HG03108 (cell line): ENCODE measurements at regions not wholly inside any gene's neighbourhood (a gene's known extent, or its start where the extent isn't known, plus 50 kb on each side); places are given as distances from the start of the nearest gene placed in this dataset.

Experiments
- ATAC-seq: cut with Tn5 transposase; IDR thresholded peaks from one replicate; pipeline ENCODE4 v1.9.1; 2021; ENCODE audit warnings: moderate library complexity; ENCODE audit not compliant: unreplicated experiment

DNA sequence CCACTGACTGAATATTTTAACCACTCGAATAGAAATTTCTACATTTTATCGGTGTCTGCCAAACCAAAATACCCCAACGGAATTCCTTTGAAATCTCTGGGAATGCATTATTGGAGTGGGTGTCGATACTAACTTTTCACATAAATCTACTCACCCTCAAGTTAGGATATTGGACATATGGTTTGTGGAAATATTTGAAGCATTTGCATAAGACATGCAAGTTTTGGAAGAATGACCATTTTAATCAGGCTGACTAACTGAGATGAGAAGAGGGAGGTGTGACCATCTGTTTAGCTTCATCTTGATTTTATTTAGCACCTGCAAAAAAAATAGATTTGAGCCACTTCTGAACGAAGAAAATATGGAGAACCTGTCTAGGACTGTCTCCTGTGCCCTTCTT lies 61.2 kb downstream of the KLF6 start:
- ATAC-seq = no peak

DNA sequence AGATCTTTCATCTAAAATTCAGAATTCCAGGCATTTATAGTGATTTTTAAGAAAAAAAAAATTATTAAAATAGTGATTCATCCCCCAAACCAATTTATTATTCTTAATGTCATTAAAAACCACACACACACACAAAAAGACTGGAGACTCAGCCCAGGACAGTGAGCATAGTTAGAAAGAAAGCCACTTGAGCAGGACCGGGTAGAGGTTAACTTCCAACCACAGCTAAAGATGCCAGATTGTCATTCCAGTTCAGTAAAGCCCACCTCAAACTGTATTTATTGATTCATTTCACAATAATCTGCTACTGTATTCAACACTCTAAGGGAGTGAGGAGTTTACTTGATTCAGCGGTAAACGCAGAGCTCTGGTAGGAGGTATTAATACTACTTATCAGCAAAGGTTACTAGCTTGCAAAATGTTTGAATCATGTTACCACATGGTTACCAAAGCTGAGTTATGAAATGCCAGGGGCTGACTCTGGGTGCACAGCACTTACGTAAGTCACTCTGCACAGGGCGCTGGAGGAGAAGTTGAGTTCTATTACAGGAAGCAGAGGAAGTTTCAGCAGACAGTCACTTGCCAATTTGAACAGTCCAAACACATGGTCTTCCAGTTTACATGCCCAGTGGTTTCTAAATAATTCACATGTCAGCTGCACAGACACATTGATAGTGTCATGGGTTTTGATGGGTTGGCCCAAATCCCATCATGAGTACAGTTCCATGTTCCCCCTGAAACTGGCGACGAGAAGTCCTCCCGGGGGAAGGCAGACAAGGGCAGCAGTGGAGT lies 64.6 kb downstream of the KLF6 start:
- no peak for ATAC-seq

- no peak for ATAC-seq
Measured at GRCh38 chr10:3719024-3719843, 65.8 kb downstream of the KLF6 start.

- no peak for ATAC-seq
Measured at GRCh38 chr10:3716093-3716492, 68.9 kb downstream of the KLF6 start.

DNA sequence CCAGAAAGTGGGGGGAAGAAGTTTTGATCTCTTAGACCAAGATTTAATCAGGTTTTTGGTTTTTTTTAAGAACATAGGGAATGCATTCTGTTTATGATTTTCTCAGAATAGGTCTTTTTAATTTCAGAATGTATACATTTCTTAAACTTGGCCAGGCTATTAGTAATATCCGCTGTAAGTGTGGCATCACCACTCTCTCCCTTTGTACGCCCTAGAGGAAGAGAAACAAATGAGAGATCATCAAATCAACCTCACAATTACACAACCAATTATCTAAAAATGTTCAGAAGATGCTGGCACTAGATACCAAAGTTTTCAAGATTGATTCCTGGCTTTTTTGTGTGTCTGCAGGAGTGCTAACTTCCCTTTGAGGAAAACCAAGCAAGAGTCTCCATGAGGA lies 70.0 kb downstream of the KLF6 start:
- no peak for ATAC-seq

GRCh38 chr10:3714531-3714930 lies 70.5 kb downstream of the KLF6 start:
- no peak for ATAC-seq

DNA sequence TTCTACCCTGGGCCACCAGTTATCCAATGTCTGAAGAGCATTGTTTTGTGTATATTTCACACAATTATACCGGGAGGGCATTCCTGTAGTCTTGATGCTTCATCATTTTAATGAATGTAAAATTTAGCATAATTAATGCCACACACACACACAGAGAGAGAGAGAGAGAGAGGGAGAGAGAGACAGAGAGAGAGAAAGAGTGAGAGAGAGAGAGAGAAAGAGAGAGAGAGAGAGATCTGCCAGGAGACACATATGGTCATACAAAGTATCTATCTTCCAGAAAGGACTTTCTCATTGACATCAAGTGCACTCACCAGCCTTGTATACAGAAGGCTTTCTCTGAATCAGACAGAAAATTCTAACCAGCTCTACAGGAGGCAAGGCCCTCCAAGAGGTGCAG lies 72.3 kb downstream of the KLF6 start:
- no peak for ATAC-seq

DNA sequence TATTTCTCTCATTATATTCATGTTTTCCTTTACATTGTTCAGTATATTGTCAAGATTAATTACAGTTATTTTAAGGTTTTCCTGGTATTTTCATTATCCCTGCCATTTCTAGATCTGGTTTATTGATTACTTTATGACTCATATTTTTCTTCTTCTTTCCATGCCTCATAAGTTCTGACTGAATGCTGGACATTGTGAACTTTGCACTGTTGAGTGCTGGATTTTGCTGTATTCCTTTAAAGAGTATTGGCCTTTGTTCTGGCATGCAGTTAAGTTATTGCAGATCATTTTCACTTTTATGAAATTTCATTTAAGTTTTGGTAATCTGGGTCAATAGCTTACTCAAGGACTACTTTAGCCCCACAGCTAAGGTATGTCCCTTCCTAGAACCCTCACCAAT lies 73.1 kb downstream of the KLF6 start:
- ATAC-seq = no peak

DNA sequence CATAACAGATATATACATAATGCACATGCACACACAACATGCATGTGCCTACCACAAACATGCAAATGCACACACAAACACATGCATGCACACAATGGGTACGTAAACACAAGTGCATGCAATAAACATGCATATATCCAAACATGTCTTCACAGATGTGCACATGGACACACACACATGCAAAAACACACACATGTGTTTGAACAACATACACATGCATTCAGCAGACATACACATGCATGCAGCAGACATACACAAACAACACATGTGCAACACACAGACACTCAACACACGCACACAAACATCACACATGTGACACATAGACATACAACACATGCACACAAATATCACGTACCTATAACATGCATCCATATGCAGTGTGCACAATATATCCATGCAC lies 74.2 kb downstream of the KLF6 start:
- no peak for ATAC-seq

DNA sequence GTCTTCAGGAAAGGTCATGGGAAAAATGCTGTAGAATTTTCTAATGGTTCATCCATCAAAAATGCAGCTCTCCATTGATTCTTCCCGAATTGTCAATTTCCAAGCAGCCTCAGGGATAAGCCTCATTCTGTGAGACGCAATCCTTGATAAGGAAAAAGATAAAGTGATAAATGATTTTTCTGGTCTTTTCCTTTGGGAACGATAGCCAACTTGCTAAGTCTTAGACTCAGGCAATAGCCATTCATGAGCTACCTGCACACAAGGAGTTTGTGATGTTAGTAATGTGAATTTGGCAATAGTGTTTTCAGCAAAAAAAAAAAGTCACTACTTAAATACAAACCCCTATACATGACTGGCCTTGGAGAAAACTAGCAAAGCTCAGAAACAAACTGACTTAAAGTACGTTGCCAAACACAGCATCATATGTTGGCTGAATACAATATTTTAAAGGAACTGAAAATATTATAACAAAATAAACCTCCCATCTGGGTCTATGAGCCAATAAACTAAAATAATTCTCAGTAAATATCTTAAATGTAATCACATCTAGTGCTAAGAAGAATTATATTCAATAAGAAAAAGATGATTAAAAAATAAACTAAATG lies 75.5 kb downstream of the KLF6 start:
- no peak for ATAC-seq

DNA sequence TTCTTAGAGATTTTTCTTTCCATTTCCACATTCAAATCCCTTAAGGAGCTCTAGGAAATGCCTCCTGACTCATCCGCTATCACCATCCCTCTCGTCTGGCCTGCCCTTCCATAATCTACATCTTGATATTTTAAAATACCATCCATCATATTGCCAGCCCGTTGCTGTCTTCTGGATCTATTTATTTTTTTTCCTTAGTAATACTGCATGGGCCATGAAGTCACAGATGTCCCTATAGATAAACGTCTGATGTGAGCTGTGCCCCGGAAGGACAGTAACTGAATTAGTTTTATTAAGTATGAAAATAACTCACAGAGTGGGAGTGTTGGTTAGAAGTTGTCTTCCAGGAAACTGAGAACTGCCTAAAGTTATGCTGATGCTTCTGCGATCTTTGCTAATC lies 76.2 kb downstream of the KLF6 start:
- no peak for ATAC-seq

- ATAC-seq = no peak
Measured at GRCh38 chr10:3704565-3705325, 80.3 kb downstream of the KLF6 start.

DNA sequence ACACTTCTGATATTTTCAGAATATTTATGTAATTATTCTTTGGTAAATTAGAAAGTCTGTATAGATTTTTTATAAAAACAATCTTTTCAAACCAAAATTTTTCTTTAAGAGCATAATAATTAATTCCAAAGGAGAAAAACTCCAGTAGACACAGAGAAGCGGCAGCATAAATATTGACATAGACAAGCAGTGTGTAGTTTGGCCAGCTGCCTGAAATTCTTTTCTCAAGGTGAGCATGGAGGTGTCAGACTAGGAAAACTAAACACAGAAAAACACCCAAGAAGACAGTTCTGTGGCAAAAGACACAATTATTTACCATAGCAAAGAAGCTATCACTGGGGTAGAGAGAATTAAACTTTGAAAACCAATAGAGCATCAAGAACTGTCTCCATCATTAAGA lies 82.4 kb downstream of the KLF6 start:
- ATAC-seq = no peak

DNA sequence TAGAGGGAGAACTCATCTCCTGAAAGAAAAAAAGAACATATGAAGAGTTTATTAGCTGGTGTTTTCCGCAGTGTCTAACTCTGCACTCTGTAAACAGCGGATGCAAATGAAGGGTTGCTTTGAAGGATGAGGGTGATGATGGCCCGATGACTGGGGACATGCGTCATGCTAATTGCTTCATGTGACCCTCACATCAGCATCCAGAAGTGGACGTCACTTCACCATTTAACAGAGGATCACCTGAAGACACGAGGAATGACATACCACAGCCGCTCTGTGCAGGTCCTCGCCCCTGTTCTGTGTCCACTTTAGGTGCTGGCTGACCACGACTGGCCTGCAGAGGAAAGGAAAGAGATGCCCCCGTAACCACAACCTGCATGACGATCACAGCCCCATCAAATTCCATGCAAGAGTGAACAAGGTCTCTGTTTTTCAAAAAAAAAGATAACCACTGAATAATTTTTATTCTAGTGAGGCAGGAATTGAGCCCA lies 82.9 kb downstream of the KLF6 start:
- ATAC-seq = no peak

- ATAC-seq = no peak
Measured at GRCh38 chr10:3701491-3701890, 83.5 kb downstream of the KLF6 start.

GRCh38 chr10:3700531-3701076 lies 84.4 kb downstream of the KLF6 start:
- no peak for ATAC-seq

DNA sequence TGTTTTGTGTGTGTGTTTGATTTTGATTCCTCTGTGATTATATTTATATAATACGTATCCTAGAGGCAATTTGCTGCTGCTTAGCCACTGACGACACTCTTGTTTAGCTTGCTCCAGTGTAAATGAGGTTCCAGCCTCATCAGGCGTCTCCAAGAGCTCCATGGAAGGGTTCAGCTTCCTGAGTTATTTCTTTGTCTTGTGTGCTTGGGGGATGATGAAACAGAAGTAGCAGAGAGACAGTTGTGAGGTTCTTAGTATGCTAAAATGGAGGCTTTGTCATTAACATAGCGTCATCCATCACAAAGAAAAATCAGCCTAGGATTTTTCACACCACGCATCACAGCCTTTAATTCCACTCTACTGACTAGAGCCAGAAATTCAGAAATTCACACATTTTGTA lies 85.1 kb downstream of the KLF6 start:
- no peak for ATAC-seq

GRCh38 chr10:3698312-3698711 lies 86.7 kb downstream of the KLF6 start:
- no peak for ATAC-seq

- ATAC-seq = no peak
Measured at GRCh38 chr10:3693698-3694080, 91.3 kb downstream of the KLF6 start.

DNA sequence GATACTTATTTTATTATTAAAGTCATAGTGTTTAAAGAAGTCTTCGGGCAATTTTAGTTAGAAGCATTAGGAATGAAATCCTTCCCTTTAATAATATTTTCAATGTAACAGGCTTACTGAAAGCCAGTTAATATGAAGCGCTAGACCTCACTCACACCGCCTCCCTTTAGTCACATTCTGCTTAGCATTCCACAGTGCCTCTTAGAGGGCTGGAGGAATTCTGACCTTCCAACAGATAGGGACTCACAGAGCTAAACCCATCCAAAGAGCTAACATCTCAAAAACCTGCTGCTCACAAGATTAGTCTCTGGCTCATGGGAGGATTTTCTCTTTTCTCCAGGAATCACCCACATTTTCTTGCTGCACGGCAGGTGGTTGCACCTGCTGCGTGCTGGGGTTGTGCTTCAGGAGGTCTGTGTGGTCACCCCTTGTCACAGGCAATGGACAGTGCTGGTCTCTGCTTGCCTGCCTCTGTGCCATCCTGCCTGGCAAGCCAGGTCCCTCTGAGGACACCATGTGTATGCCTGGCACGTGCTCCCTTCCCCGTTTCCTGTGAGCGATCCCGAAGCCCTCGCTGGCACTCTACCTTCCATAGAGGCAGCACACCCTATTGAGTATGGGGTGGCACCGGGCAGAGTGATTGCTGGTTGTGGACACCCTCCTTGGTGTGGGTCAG lies 91.8 kb downstream of the KLF6 start:
- ATAC-seq = no peak
